HFFc6 (cell line): ENCODE measurements at regions not wholly inside any gene's neighbourhood (a gene's known extent, or its start where the extent isn't known, plus 50 kb on each side); places are given as distances from the start of the nearest gene placed in this dataset.

Source experiments
- DNase-seq: peaks from one replicate; pipeline ENCODE4 v3.0.0-alpha.2; 2018
- H3K27ac Mint-ChIP-seq: 2 replicates; pipeline ENCODE4 v1.8.0; 2020; ENCODE audit warnings: mild to moderate bottlenecking, mixed read lengths
- H3K27me3 Mint-ChIP-seq: 2 replicates; pipeline ENCODE4 v1.8.0; 2021; ENCODE audit warnings: mild to moderate bottlenecking, moderate library complexity, mixed read lengths; ENCODE audit not compliant: insufficient read depth
- H3K36me3 Mint-ChIP-seq: 2 replicates; pipeline ENCODE4 v1.8.0; 2021; ENCODE audit warnings: low read depth, mixed read lengths
- H3K4me1 Mint-ChIP-seq: 2 replicates; pipeline ENCODE4 v1.8.0; 2020; ENCODE audit warnings: low read depth, mixed read lengths
- H3K4me3 Mint-ChIP-seq: 2 replicates; pipeline ENCODE4 v1.8.0; 2020; ENCODE audit warnings: mild to moderate bottlenecking, moderate library complexity, mixed read lengths
- H3K9me3 Mint-ChIP-seq: 2 replicates; pipeline ENCODE4 v1.8.0; 2020; ENCODE audit warnings: mild to moderate bottlenecking, mixed read lengths
- TF ChIP-seq, protein P1 (sequence below): fragments of 200-600 bp; sonication (generic); IDR thresholded peaks from 2 replicates; pipeline ENCODE4 v1.5.0; 2021; ENCODE audit warnings: antibody characterized with exemption, mild to moderate bottlenecking

DNA sequence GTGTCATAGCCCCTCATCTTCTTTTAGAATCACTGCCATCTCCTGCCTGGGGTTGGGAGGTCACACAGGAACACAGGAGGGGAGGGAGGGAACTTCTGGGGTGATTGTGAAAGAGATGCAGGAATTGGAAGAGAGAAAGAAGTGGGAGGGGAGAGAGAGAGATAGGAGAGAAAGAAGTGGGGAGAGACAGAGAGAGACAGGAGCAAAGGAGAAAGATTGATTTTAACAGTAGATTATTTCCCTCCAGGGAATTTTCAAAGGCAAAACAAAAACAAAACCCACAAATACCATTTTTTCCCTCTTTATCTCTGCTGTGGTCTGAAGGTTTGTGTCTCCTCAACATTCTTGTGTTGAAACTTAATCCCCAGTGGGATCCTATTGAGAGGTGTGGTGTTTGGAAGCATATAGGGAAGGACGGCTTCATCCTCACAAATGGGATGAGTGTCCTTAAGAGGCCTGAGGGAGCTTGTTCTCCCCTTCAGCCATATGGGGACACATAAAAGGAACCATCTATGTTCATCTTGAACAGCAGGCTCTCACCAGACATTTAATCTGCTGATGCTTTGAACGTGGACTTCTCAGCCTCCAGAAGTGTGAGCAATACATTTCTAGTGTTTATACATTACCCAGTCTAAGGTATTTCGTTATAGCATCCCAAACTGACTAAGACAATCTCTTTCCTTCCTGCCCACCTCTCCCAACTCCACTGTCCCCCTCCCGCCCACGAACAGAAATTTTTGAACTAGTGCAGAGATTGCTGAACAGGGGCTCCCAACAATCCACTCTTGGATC, 134.9 kb upstream of the MAX start:
- peak overlapping the region; percentile 92 for H3K27ac Mint-ChIP-seq
- H3K36me3 Mint-ChIP-seq, result no peaks in the 10 kb centered on the region
- TF ChIP-seq, protein P1, sequence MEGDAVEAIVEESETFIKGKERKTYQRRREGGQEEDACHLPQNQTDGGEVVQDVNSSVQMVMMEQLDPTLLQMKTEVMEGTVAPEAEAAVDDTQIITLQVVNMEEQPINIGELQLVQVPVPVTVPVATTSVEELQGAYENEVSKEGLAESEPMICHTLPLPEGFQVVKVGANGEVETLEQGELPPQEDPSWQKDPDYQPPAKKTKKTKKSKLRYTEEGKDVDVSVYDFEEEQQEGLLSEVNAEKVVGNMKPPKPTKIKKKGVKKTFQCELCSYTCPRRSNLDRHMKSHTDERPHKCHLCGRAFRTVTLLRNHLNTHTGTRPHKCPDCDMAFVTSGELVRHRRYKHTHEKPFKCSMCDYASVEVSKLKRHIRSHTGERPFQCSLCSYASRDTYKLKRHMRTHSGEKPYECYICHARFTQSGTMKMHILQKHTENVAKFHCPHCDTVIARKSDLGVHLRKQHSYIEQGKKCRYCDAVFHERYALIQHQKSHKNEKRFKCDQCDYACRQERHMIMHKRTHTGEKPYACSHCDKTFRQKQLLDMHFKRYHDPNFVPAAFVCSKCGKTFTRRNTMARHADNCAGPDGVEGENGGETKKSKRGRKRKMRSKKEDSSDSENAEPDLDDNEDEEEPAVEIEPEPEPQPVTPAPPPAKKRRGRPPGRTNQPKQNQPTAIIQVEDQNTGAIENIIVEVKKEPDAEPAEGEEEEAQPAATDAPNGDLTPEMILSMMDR, result no peak
- H3K27me3 Mint-ChIP-seq, result peaks cover 2% of the 10 kb centered on the region
- peak; percentile 9 for DNase-seq
- H3K4me1 Mint-ChIP-seq, result peaks cover 48% of the 10 kb centered on the region
- peak overlapping the region; percentile 57 for H3K4me3 Mint-ChIP-seq
- H3K9me3 Mint-ChIP-seq, result no peaks in the 10 kb centered on the region

- peaks cover 48% of the 10 kb centered on the region for H3K4me1 Mint-ChIP-seq
- no peak for DNase-seq
- TF ChIP-seq, protein P1, result no peak
- no peaks in the 10 kb centered on the region for H3K36me3 Mint-ChIP-seq
- peaks cover 2% of the 10 kb centered on the region for H3K27me3 Mint-ChIP-seq
- peak overlapping the region; percentile 78; the same call in 1 of the 2 replicates for H3K4me3 Mint-ChIP-seq
- H3K27ac Mint-ChIP-seq, result peak overlapping the region; percentile 92
- H3K9me3 Mint-ChIP-seq, result no peaks in the 10 kb centered on the region
Observed at GRCh38 chr14:65237941-65238340, 135.6 kb upstream of the MAX start.

- Mint-ChIP-seq H3K4me3 (peak overlapping the region; percentile 78), H3K9me3 (no peaks in the 10 kb centered on the region), H3K27me3 (peaks cover 2% of the 10 kb centered on the region), H3K36me3 (no peaks in the 10 kb centered on the region), H3K4me1 (peaks cover 48% of the 10 kb centered on the region), H3K27ac (peak overlapping the region; percentile 92)
- TF ChIP-seq, protein P1, result no peak
- peak; percentile 80 for DNase-seq
Observed at GRCh38 chr14:65238456-65238855, 136.1 kb upstream of the MAX start.

DNA sequence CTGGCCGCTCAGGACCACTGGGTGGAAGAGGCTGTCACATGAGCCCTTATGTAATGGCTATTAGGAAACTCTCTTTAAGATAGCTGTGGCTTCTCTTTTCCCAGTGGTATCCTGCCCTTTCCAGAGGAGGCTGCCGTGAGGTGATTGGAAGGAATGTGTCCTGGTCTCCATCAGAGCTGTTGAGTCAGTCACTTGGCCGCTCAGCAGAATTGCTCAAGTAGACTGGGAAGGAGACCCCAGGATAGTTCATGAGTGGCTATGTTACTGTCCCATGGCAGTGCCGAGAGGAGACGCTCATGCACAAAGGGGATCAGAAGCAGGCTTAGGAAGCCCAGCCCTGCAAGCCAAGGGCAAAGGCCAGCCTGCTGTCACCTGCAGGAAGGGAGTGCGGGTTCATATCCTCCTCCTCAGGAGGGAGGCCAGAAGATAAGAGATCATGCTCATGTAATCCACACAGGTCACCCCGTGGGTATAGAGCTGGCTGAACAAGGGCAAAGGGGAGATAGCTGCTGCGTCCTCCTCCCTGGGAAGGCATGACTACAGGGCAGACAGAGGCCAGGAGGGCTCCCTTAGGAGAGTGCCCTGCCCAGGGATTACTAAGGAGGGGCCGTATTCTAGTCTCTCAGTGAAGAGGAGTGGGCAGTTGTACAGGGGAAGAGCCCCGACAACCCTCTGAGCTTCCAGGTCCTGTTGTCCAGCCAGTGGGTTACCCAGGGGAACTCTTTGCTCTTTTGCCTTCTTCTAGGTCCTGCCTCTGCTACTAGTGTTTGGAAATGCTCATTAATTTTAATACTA, 137.0 kb upstream of the MAX start:
- Mint-ChIP-seq H3K27ac (peak overlapping the region; percentile 92), H3K27me3 (peaks cover 2% of the 10 kb centered on the region), H3K4me1 (peaks cover 48% of the 10 kb centered on the region), H3K4me3 (peak overlapping the region; percentile 78), H3K9me3 (no peaks in the 10 kb centered on the region), H3K36me3 (no peaks in the 10 kb centered on the region)
- peak; percentile 72 for DNase-seq
- TF ChIP-seq, protein P1, result no peak

DNA sequence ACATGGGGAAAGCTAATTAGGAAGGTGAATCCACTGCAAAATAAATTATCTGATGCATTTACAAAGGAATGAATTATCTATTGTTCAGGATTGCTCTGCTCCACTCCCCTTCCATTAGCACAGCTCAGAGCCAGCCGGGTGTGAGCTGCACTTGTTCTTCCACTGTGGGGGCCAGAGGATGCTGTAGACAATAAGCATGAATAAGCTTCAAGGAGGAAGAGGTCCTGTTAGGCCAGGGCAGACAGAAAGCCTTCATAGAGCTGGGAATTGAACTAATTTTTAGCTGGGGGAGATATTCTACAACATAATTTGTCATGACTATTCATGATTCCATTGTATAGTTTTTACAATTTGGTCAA, 137.6 kb upstream of the MAX start:
- Mint-ChIP-seq H3K27me3 (peaks cover 2% of the 10 kb centered on the region), H3K9me3 (no peaks in the 10 kb centered on the region), H3K27ac (peak overlapping the region; percentile 92), H3K36me3 (no peaks in the 10 kb centered on the region), H3K4me1 (peaks cover 48% of the 10 kb centered on the region), H3K4me3 (no peak overlapping the region)
- TF ChIP-seq, protein P1, result no peak
- DNase-seq, result no peak
